Psoas muscle (tissue), 7 donors: ENCODE measurements at regions not wholly inside any gene's neighbourhood (a gene's known extent, or its start where the extent isn't known, plus 50 kb on each side); places are given as distances from the start of the nearest gene placed in this dataset.

Experiments
- ATAC-seq, 4 donors: fragments of 200-7000 bp; cut with Tn5 transposase; one replicate each; pipeline ENCODE4 v1.9.1; 2020; ENCODE audit warnings: moderate library complexity in 3 of 4, mild to moderate bottlenecking in 2 of 4
- DNase-seq, 2 donors: peaks; one replicate each; pipeline ENCODE4 v3.0.0-alpha.2; 2020
- H3K27ac ChIP-seq: fragments of 200-600 bp; one replicate; pipeline ENCODE4 v1.8.0; 2022
- H3K27me3 ChIP-seq, 3 donors: fragments of 200-600 bp in 1 of 3; one replicate each; pipeline versions ENCODE4 v1.6.1 to v1.8.0; 2013 to 2022; ENCODE audit warnings: low read length in 2 of 3, mild to moderate bottlenecking in 2 of 3, moderate library complexity in 1 of 3; ENCODE audit not compliant: insufficient read depth in 3 of 3
- H3K36me3 ChIP-seq, 2 donors: fragments of 200-600 bp in 1 of 2; one replicate each; pipeline versions ENCODE4 v1.6.1 to v1.8.0; 2013 to 2022; ENCODE audit warnings: low read depth in 1 of 2, mild to moderate bottlenecking in 1 of 2, moderate library complexity in 1 of 2; ENCODE audit not compliant: insufficient read depth in 1 of 2
- H3K4me1 ChIP-seq: fragments of 200-600 bp; one replicate; pipeline ENCODE4 v1.8.0; 2022
- H3K4me3 ChIP-seq: fragments of 200-600 bp; one replicate; pipeline ENCODE4 v1.8.0; 2022; ENCODE audit warnings: mild to moderate bottlenecking
- H3K9me3 ChIP-seq: fragments of 200-600 bp; one replicate; pipeline ENCODE4 v1.8.0; 2022
- CTCF ChIP-seq: fragments of 200-600 bp; IDR thresholded peaks from one replicate; pipeline ENCODE4 v1.8.0; 2022; ENCODE audit warnings: antibody characterized with exemption
- WGBS, 3 donors: extraction: QIAGEN DNeasy Blood & Tissue Kit; methylation state at CpG; one replicate each; pipeline versions ENCODE4 v1.1.6 to v1.1.7; 2013; 5-methylcytosine and 5-hydroxymethylcytosine counted together
- intact Hi-C, 2 donors: fragments of 100-400 bp; cut with DNase I; formaldehyde crosslinking; loops; one replicate each; pipeline versions ENCODE4 v1.11.0 to v1.14.2; 2022
- donor health status: healthy with polysubstance abuse.
- donor health status: DM: no; HTN: no; CAD: no; lungs with moderate emphysema.
- donor health status: Bipolar disorder and iron deficiency.
- donor health status: healthy.
- donor health status: DM: yes; HTN: yes; CAD: no.
- donor health status: DM: no; HTN: no; CAD: no.
- donor health status: DM: yes; HTN: yes; CAD: no.

- Histone ChIP-seq H3K9me3 (no peaks in the 10 kb centered on the region), H3K4me1 (no peaks in the 10 kb centered on the region), H3K27ac (no peak overlapping the region), H3K27me3 (no peaks in the 10 kb centered on the region), H3K36me3 (no peaks in the 10 kb centered on the region), H3K4me3 (no peak overlapping the region)
- WGBS, 3 donors: 19 to 29% (median 24%) methylated on average over 8 of the region's 8 CpGs
- intact Hi-C loops: no loop called here
- TF ChIP-seq CTCF: no peak
- DNase-seq: no peak
- ATAC-seq: no peak
Measured at GRCh38 chr17:33976831-33977230, 278.3 kb upstream of the CCL2 start.

- no peaks in the 10 kb centered on the region for H3K4me1 ChIP-seq
- DNase-seq: peak; percentile 21 to 82
- no peaks in the 10 kb centered on the region for H3K36me3 ChIP-seq
- intact Hi-C loops: no loop called here
- ATAC-seq: peak; percentile 79 to 92 (median 84)
- H3K4me3 ChIP-seq: no peak overlapping the region
- H3K27me3 ChIP-seq: no peaks in the 10 kb centered on the region
- no peak overlapping the region for H3K27ac ChIP-seq
- 32 to 46% (median 34%) methylated on average over 10 of the region's 10 CpGs for WGBS, 3 donors
- no peak for TF ChIP-seq CTCF
- no peaks in the 10 kb centered on the region for H3K9me3 ChIP-seq
Measured at GRCh38 chr17:33977729-33978514, 277.2 kb upstream of the CCL2 start.

- TF ChIP-seq CTCF: no peak
- intact Hi-C loops: no loop called here
- Histone ChIP-seq H3K36me3 (no peaks in the 10 kb centered on the region), H3K9me3 (no peaks in the 10 kb centered on the region), H3K27me3 (no peaks in the 10 kb centered on the region), H3K4me1 (no peaks in the 10 kb centered on the region), H3K4me3 (no peak overlapping the region), H3K27ac (no peak overlapping the region)
- 49 to 81% (median 63%) methylated on average over 5 of the region's 5 CpGs for WGBS, 3 donors
- no peak for DNase-seq
- ATAC-seq: peak; percentile 28 to 51 (median 31)
Measured at GRCh38 chr17:33978889-33979288, 276.2 kb upstream of the CCL2 start.

DNA sequence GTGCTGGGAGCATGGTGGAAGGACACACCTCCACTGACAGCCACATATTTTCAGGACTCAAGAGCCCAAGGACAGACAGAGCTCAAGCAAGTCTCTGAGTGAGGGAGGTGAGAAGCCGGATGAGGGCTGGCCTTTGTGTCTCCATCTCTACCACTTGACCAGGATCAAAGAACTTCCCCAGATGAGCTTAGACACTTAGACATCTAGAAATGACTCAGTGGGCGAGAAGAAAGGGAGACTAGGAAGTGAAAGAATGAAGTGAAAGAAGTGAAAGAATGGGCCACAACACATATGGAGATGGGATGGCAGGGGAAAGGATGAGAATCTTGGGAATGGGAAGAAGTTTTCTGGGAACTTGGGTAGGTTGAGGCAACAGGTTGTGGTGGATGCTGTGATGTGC, 274.9 kb upstream of the CCL2 start:
- Histone ChIP-seq H3K9me3 (no peaks in the 10 kb centered on the region), H3K4me1 (no peaks in the 10 kb centered on the region), H3K36me3 (no peaks in the 10 kb centered on the region), H3K4me3 (no peak overlapping the region), H3K27ac (no peak overlapping the region), H3K27me3 (no peaks in the 10 kb centered on the region)
- WGBS, 3 donors: 86 to 90% (median 86%) methylated on average over 2 of the region's 2 CpGs
- intact Hi-C loops: no loop called here
- no peak for TF ChIP-seq CTCF
- no peak for ATAC-seq
- no peak for DNase-seq
